T47D (cell line): ENCODE measurements at regions not wholly inside any gene's neighbourhood (a gene's known extent, or its start where the extent isn't known, plus 50 kb on each side); places are given as distances from the start of the nearest gene placed in this dataset.

Source experiments
- DNase-seq, 2 experiments: peaks; one replicate each; pipeline versions ENCODE4 v3.0.0 to v3.0.0-alpha.2; 2011 to 2012; ENCODE audit warnings: low read depth in 1 of 2, low spot score in 1 of 2
- JUND ChIP-seq: IDR thresholded peaks from 2 replicates; pipeline ENCODE4 v1.6.1; 2012; ENCODE audit warnings: low read depth
- in situ Hi-C: cut with HindIII; loops from 2 replicates; pipeline ENCODE4 v1.10.0; 2016; ENCODE audit warnings: low sequenced_read_pairs, low pct_unique_long_range_greater_than_20kb

DNA sequence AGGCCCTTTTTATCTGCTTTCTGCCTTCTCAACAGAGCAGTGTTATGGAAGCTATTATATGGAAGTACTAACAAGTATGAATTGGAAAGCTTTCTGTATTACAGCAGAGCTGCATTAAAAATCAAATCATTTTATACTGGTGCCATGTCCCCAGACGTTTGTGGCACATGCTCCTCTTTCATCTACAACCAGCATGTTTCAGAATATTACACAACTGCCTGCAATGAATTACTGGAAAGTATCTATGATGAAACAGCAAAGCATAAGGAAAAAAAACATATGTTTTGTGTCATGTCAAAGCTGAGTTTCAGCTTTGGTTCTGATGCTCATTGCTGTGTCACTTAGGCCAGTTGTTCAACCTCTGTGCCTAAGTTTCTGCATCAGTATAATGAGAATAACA, 576.8 kb downstream of the GBA3 start:
- in situ Hi-C loops = no loop called here
- DNase-seq = no peak
- no peak for TF ChIP-seq JUND

DNA sequence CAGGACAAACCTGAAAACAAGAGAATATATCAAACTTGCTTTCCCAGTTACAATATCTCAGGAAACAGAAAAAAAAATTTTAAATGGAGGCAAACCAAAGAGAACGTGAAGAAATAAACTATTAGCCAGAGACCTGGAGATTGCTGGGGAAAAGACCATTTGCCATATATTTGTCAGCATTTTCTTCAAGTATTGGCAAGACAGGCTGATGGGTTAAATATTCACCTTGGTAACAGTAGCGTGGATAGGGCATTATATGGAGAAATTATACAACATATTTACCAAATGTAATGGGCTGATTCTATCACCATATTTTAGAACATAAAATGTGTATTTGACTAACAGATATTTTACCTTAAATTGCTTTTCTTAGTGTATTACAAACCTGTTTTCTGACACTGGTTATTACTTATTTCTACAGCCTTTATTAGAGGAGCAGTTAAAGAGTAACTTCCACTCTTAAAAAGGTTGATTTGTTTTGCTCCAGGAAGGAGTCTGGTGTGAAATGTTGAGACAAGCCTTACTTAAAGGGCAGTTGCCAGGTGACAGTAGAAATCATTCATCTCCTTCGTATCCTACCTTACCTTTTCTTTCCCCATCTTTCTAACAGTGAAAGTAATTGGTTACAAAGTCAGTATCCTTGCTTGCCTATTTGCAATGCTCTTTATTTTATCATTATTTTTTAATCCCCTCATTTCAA, 575.5 kb downstream of the GBA3 start:
- no peak for TF ChIP-seq JUND
- DNase-seq = no peak
- in situ Hi-C loops = no loop called here

DNA sequence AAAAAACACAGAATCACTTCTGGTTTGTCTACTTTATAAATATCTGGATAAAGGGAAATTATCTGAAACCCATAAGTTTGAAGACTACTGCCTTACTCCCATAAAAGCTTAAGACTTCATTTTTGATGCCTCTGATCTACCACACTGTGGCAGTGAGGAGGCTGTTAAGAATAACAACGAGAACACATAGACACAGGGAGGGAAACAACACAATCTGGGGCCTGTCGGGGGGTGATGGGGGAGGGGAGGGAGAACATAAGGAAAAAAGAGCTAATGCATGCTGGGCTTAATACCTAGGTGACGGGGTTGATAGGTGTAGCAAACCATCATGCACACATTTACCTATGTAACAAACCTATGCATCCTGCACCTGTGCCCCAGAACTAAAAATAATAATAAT, 573.7 kb downstream of the GBA3 start:
- peak in 1 of 2 experiments; percentile 4 for DNase-seq
- TF ChIP-seq JUND = no peak
- in situ Hi-C loops = no loop called here

DNA sequence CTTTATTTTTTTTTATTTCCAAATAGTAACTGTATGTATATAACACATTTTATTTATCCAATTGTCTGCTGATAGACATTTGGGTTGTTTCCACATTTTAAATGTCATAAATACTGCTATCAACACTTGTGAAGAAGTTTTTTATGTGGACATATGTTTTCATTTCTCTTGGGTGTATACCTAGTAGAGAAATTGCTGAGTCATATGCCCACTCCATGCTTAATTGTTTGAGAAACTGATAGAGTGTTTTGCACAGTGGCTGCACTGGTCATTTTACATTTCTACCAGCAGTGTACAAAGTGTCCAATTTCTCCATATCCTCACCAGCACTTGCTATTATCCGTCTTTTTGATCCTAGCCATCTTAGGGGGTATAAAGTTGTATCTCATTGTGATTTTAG, 567.8 kb downstream of the GBA3 start:
- TF ChIP-seq JUND = no peak
- in situ Hi-C loops = no loop called here
- DNase-seq = no peak

DNA sequence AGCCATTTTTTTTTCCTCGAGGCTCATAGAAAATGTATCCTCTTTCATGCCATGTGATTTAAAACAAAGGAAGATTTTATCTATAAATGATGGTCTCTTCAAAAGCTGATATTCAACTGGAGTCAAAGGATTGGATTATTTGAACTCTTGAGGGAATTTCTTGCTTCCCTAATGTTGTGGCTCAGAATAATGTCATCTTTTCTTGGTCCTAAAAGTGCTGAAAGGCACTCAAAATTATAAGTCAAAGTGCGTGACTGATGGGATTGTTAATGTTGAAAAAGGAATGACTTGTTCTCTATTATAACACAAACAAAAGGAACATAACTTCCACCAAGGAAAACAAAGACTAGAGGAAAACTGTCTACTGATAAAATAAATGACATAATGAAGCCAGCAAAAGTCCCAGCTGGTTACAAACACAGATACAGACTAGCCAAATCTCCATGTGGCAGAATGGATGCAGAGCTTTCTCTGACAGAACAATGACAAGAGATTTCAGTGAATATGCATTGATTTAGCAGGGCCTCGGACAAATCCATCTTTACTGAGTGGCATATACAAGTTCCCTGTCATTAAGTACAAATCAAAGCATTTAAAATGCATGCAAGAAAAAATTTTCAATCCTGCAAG, 552.6 kb downstream of the GBA3 start:
- no peak for TF ChIP-seq JUND
- DNase-seq = no peak
- in situ Hi-C loops = no loop called here

DNA sequence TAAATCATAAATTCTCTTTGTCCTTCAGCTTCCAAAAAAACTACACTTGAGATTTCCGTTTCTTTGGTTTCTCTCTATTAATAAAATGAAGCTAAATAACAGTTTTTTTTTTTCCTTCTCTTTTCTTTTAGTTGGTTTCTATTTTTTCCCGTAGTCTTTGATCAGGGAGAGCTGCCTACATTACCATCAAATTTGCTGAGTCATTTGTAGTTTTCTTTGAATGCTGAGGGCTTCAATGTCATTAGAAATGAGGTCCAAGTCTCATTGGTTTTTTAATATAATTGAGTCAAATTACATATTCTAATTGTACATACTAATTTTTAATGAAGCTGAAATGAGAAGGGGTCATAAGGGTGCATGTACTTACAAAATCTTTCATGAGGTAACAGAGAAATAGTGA, 550.2 kb downstream of the GBA3 start:
- TF ChIP-seq JUND = no peak
- in situ Hi-C loops = no loop called here
- DNase-seq = no peak

DNA sequence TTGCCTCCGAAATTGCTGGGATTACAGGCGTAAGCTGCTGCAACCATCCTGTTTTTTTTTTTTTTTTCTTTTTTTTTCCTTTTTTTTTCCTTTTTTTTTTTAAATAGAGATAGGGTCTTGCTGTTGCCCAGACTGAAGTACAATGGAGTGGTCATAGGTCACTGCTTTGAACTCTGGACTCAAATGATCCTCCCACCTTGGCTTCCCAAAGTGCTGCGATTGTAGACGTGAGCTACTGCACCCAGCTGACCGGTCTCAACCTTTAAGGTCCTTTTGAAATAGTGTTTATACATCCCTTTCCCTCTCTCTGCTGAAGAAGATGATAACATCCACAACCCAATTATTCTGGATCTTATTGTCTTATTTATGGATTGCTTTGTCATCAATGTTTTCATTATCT, 548.7 kb downstream of the GBA3 start:
- DNase-seq = no peak
- in situ Hi-C loops = no loop called here
- TF ChIP-seq JUND = no peak

DNA sequence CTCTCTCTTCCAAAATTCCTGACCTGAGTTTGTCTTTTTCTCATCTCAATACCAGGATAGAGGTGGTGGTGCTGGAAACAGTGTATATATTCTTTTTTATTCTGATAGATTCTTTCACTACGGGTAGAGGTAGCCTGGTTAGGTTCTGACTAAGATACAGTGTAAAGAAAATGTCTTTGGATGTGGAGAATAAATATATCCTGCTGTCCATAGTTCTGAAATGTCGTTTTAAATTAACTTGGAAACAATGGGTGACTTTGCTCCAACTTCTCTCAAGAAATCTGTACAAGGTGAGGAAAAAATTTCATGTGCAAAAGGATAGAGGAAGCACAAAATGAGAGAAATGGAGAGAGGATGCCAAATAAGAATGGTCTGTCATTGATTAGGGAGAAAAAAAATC, 546.1 kb downstream of the GBA3 start:
- DNase-seq = no peak
- no peak for TF ChIP-seq JUND
- in situ Hi-C loops = no loop called here

DNA sequence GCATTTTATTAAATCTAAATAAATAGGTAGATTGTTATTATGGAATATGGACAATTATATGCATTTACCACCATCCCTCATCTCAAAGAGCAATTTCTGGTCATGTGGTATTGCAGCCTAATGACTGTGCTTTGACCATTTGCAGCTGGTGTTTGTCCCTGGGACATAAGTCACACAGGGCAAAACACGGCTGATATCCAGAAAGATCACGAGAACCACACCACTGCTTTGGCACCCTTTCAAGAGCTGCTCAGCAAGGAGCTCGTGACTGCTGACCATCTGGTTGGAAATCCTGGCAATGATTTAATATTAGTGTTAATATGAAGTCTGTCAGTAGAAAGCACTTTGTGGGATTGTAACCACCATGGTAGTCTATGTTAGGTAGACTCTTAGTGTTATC, 545.0 kb downstream of the GBA3 start:
- no peak for TF ChIP-seq JUND
- no peak for DNase-seq
- in situ Hi-C loops = no loop called here

DNA sequence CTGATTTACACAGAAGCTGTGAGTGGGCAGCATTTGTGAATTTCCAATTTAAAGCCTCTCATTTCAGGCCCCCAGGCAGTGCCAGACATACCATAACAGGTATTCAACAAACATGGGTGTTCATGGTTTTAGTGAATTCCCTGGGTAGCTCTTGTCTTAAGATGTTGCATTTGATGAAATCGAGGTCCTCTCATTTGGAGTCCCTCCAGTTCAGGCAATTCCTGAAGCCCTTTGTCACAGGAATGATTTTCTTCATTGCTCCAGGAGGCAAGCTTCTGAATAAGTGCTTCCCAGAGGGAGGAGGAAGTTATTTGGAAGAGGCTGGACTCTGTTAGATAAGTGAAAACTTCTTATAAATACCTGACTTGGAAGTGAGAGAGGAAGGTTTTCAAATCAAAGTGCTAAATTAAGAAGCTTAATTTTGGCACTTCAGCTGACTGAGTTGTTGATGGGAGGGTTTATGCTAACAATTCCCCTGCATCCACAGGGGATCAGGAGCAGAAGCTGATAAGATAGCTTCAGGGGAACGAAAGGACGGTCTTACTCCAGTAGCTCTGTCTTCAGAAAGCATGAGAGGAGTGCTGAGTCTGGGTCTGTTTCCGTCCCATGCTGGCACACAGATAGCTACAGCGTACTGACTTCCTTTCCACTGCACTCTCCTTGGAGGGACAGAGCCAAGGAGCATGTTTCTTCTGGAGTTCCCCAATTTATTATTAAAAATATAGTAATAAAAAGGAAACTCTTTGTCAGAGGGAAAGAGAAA, 543.1 kb downstream of the GBA3 start:
- TF ChIP-seq JUND = no peak
- in situ Hi-C loops = no loop called here
- DNase-seq = no peak

DNA sequence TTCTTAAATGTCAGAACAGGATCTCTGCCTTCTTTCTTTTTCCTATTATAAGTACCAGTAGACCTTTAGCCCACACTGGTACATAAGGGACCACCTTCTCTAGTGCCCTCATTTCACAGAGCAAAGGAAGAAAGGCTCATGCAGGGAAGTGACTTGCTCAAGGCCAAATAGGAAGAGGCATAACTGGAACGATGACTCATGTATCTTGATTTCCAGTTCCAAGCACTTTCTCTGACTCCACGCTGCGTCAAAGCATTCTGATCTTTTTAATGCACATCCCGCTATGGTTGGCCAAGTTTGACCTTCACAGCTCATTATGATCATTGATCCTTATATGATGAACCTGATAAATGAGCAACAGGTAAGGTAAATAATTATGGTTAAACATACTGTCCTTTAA, 542.0 kb downstream of the GBA3 start:
- TF ChIP-seq JUND = no peak
- in situ Hi-C loops = no loop called here
- no peak for DNase-seq

DNA sequence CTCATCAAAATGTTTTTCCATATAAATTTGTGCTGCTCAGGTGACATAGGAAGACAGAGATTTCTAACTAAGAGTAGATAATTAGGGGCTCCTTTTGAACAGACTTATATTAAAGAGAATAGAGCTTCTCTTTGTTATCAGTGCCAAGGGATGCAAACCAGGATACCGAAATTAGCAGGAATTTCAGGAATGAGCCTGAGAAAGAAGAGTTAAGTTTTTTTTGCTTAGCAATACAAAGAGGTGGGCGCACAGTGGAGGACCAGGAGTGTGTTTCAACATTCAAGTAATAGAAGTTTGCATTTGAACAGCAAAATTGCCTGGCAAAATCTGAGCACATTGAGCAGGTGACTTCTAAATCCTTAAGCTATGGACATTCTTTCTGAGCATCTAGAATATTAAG, 541.3 kb downstream of the GBA3 start:
- DNase-seq = no peak
- no peak for TF ChIP-seq JUND
- in situ Hi-C loops = no loop called here

DNA sequence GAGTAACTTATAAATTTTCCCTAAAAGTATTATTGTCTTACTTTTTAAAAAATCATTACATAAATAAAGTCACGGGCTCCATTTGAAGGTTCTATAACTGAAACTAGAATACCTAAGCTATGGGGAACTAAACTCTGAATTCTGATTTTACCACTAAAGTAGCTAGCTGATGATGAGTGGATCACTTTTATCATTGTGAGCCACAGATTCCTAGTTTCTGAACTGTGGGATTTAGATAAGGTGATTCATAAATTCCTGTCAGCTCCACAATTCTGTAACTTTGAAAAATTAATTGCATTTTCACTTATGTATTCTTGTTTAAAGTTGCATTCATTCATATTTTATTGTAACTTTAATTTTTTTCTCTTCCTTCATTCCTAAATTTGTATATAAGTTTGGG, 540.9 kb downstream of the GBA3 start:
- in situ Hi-C loops = no loop called here
- DNase-seq = no peak
- no peak for TF ChIP-seq JUND
